ENCODE measurements at regions not wholly inside any gene's neighbourhood (a gene's known extent, or its start where the extent isn't known, plus 50 kb on each side); places are given as distances from the start of the nearest gene placed in this dataset.

DNA sequence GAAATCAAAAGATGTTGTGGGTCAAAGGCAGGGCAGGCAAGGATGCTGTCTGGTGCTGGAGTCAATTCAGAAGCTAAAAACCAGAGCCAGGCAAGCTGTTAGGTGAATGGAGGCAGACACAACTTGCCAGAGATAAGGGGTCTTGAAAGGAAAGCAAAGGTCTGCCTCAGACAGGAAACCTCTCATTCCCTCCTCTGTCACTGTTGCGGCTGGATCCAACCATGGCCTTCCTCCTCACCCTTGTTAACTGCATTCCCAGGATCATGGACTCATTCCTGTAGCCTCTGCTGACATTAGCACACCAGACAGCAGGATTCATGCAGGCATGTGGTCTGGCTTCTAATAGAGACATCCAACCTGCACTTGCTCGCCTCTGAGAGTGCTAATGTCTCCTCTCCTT is 186.7 kb upstream of the HS3ST3A1 start:
- no peak overlapping the region for H3K4me3 ChIP-seq (replicated peaks in 1 of 2; ENCODE audit: low read depth in 2 of 2, low read length in 2 of 2)
- TF ChIP-seq, protein P1, sequence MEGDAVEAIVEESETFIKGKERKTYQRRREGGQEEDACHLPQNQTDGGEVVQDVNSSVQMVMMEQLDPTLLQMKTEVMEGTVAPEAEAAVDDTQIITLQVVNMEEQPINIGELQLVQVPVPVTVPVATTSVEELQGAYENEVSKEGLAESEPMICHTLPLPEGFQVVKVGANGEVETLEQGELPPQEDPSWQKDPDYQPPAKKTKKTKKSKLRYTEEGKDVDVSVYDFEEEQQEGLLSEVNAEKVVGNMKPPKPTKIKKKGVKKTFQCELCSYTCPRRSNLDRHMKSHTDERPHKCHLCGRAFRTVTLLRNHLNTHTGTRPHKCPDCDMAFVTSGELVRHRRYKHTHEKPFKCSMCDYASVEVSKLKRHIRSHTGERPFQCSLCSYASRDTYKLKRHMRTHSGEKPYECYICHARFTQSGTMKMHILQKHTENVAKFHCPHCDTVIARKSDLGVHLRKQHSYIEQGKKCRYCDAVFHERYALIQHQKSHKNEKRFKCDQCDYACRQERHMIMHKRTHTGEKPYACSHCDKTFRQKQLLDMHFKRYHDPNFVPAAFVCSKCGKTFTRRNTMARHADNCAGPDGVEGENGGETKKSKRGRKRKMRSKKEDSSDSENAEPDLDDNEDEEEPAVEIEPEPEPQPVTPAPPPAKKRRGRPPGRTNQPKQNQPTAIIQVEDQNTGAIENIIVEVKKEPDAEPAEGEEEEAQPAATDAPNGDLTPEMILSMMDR (IDR thresholded peaks at IDR 0.05; ENCODE audit: low read depth, low read length) = no peak
- DNase-seq (ENCODE audit: low read depth in 2 of 2) = peak in 1 of 2 donors; percentile 7

DNA sequence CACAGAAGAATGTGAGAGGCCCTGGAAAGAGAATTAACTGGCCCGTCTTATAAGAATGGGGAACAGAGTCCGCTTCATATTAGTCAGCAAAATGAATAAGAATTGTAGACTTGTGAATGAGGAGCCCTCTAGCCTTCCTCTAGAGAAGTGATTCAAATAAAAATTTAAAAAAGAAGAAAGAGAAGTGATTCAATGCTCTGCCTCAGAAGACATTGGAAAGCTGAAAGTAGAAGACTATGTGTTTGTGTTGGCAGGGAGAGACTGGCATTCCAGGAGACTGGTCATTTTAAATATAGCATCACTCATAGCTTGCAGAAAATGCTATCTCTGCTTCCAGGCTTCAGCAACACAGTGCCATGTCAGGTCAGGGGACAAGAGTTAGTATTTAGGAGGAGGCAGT is 190.6 kb upstream of the HS3ST3A1 start:
- TF ChIP-seq, protein P1 (IDR thresholded peaks at IDR 0.05; ENCODE audit: low read depth, low read length) = no peak
- H3K4me3 ChIP-seq (replicated peaks in 1 of 2; ENCODE audit: low read depth in 2 of 2, low read length in 2 of 2) = no peak overlapping the region
- DNase-seq (ENCODE audit: low read depth in 2 of 2) = peak; percentile 32 to 46

DNA sequence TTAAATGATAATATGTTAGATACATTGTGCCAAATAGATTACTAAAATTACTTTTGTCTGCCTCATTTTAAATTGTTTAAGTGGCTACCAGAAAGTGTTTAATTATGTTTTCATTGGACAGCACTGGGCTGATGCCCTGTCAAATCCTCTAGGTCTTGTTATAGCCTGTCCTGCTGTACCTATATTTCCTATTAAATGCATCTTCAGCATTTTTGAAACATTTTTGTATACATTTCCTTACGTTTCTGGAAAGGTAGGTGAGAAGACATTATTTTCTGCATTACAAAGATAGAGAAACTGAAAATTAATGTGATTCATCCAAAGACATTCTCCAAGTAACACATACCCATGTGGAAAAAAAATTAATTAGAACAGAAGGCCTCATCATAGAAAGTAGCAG is 192.2 kb upstream of the HS3ST3A1 start:
- DNase-seq (ENCODE audit: low read depth in 2 of 2) = no peak
- no peak overlapping the region for H3K4me3 ChIP-seq (replicated peaks in 1 of 2; ENCODE audit: low read depth in 2 of 2, low read length in 2 of 2)
- TF ChIP-seq, protein P1 (IDR thresholded peaks at IDR 0.05; ENCODE audit: low read depth, low read length) = no peak

DNA sequence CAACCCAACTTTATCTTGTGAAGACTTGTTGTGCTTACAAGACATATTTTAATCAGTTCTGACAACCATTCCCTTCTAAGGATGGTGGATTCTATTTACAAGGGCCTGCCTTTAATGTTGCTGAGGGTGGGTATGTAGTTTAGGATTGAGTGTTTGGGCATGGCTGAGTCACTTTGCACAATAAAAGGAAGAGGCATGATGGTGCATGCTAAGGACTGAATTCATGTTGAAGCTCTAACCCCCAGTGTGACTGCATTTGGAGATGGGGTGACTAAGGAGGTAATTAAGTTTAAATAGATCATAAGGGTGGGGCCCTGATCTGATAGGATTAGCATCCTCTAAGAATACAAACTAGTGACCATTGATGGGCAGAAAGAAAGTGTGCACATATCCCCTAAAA is 196.1 kb upstream of the HS3ST3A1 start:
- DNase-seq (ENCODE audit: low read depth in 2 of 2) = no peak
- TF ChIP-seq, protein P1 (IDR thresholded peaks at IDR 0.05; ENCODE audit: low read depth, low read length) = no peak
- H3K4me3 ChIP-seq (replicated peaks in 1 of 2; ENCODE audit: low read depth in 2 of 2, low read length in 2 of 2) = no peak overlapping the region

DNA sequence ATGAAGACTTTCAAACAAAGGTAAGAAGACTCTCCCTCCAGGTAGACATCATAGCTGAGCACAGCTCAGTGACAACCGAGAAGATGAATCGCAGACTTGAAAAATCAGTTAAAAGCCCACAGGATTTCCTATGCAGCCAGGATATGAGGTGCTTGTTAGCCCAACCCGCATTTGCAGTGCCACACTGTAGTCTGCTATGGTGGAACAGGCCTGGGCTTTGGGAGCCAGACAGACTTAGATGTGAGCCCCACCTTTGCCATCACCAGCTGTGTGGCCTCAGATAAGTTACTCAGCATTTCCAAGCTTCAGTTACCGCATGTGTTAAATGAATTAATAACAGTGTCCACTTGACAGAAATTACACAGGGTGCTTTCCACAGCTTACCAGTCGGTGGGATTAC is 204.4 kb upstream of the HS3ST3A1 start:
- TF ChIP-seq, protein P1 (IDR thresholded peaks at IDR 0.05; ENCODE audit: low read depth, low read length) = no peak
- no peak overlapping the region for H3K4me3 ChIP-seq (replicated peaks in 1 of 2; ENCODE audit: low read depth in 2 of 2, low read length in 2 of 2)
- DNase-seq (ENCODE audit: low read depth in 2 of 2) = no peak

DNA sequence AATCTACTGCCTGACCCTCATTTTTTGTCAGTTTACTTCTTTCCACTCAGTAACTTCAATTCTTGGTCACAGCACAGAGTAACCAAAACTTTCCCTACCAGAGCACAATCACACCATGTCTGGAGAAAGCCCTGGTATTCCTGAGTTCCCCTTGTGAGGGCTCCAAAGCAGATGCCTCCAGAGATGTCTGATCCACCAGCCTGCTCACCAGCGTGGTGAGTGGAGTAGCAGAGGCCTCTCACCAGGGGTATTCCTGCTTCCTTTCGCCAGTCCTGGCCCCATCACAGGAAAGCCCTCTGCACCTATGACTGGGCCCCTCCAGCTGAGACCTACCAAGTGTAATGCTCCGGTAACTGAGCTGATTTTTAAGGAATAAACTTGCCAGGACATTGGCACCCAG is 205.4 kb upstream of the HS3ST3A1 start:
- no peak for DNase-seq (ENCODE audit: low read depth in 2 of 2)
- H3K4me3 ChIP-seq (replicated peaks in 1 of 2; ENCODE audit: low read depth in 2 of 2, low read length in 2 of 2) = no peak overlapping the region
- TF ChIP-seq, protein P1 (IDR thresholded peaks at IDR 0.05; ENCODE audit: low read depth, low read length) = no peak

DNA sequence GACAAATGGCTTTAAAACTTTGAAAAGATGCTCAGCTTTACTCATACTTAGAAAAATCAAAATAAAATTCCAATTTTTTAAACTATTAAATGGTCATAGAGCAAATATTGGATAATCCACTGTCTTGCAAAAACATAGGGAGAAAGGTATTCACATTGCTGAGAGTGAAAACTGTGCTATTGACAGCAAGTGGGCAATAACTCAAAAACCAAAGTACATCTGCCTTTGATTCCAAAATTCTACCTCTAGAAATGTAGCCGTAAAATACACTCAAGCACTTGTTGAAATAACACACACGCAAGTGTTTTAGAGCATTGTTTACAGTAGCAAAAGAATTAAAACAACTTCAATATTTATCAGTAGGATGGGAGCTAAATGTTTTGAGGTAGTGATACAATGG is 210.6 kb upstream of the HS3ST3A1 start:
- H3K4me3 ChIP-seq (replicated peaks in 1 of 2; ENCODE audit: low read depth in 2 of 2, low read length in 2 of 2) = no peak overlapping the region
- no peak for DNase-seq (ENCODE audit: low read depth in 2 of 2)
- TF ChIP-seq, protein P1 (IDR thresholded peaks at IDR 0.05; ENCODE audit: low read depth, low read length) = no peak

All from cardiac fibroblast (primary cell).